Mesothelial cell of epicardium (in vitro differentiated cells): ENCODE measurements at regions not wholly inside any gene's neighbourhood (a gene's known extent, or its start where the extent isn't known, plus 50 kb on each side); places are given as distances from the start of the nearest gene placed in this dataset.

ENCODE experiments used
- DNase-seq, 2 experiments: peaks; one replicate each; pipeline ENCODE4 v3.0.0; 2021; ENCODE audit warnings: low spot score in 2 of 2; ENCODE audit not compliant: unreplicated experiment in 2 of 2
- H3K27ac Mint-ChIP-seq: 2 replicates; pipeline ENCODE4 v1.8.0; 2021; ENCODE audit warnings: mixed read lengths
- H3K27me3 Mint-ChIP-seq: 2 replicates; pipeline ENCODE4 v1.8.0; 2021; ENCODE audit warnings: low read depth, mixed read lengths
- H3K36me3 Mint-ChIP-seq: 2 replicates; pipeline ENCODE4 v1.8.0; 2021; ENCODE audit warnings: mixed read lengths
- H3K4me1 Mint-ChIP-seq: 2 replicates; pipeline ENCODE4 v1.8.0; 2021; ENCODE audit warnings: mixed read lengths
- H3K4me3 Mint-ChIP-seq: 2 replicates; pipeline ENCODE4 v1.8.0; 2021; ENCODE audit warnings: mild to moderate bottlenecking, moderate library complexity, mixed read lengths
- H3K9me3 Mint-ChIP-seq: 2 replicates; pipeline ENCODE4 v1.8.0; 2021; ENCODE audit warnings: mixed read lengths
- CTCF ChIP-seq: fragments of 200-600 bp; sonication (generic); IDR thresholded peaks from one replicate; pipeline ENCODE4 v1.5.0; 2021; ENCODE audit warnings: antibody characterized with exemption; ENCODE audit not compliant: unreplicated experiment

- H3K9me3 Mint-ChIP-seq, result no peaks in the 10 kb centered on the region
- DNase-seq, result no peak
- no peak overlapping the region for H3K27ac Mint-ChIP-seq
- peaks cover 24% of the 10 kb centered on the region for H3K4me1 Mint-ChIP-seq
- no peaks in the 10 kb centered on the region for H3K36me3 Mint-ChIP-seq
- H3K4me3 Mint-ChIP-seq, result no peak overlapping the region
- TF ChIP-seq CTCF, result no peak
- H3K27me3 Mint-ChIP-seq, result no peaks in the 10 kb centered on the region
Measured at GRCh38 chr20:52446421-52447224, 255.0 kb upstream of the ZFP64 start.

GRCh38 chr20:52444455-52444854 is 252.9 kb upstream of the ZFP64 start:
- DNase-seq, result no peak
- H3K27ac Mint-ChIP-seq, result no peak overlapping the region
- H3K27me3 Mint-ChIP-seq, result peaks cover 2% of the 10 kb centered on the region
- TF ChIP-seq CTCF, result no peak
- peaks cover 29% of the 10 kb centered on the region for H3K4me1 Mint-ChIP-seq
- H3K36me3 Mint-ChIP-seq, result no peaks in the 10 kb centered on the region
- no peaks in the 10 kb centered on the region for H3K9me3 Mint-ChIP-seq
- no peak overlapping the region for H3K4me3 Mint-ChIP-seq

GRCh38 chr20:52443874-52444273 is 252.3 kb upstream of the ZFP64 start:
- Mint-ChIP-seq H3K27me3 (peaks cover 2% of the 10 kb centered on the region), H3K4me3 (no peak overlapping the region), H3K36me3 (no peaks in the 10 kb centered on the region), H3K4me1 (peaks cover 29% of the 10 kb centered on the region), H3K27ac (no peak overlapping the region), H3K9me3 (no peaks in the 10 kb centered on the region)
- DNase-seq, result no peak
- TF ChIP-seq CTCF, result no peak

GRCh38 chr20:52441710-52442109 is 250.1 kb upstream of the ZFP64 start:
- no peak for TF ChIP-seq CTCF
- H3K4me3 Mint-ChIP-seq, result no peak overlapping the region
- H3K4me1 Mint-ChIP-seq, result peaks cover 26% of the 10 kb centered on the region
- H3K36me3 Mint-ChIP-seq, result no peaks in the 10 kb centered on the region
- H3K27ac Mint-ChIP-seq, result no peak overlapping the region
- H3K27me3 Mint-ChIP-seq, result peaks cover 9% of the 10 kb centered on the region
- no peak for DNase-seq
- no peaks in the 10 kb centered on the region for H3K9me3 Mint-ChIP-seq

DNA sequence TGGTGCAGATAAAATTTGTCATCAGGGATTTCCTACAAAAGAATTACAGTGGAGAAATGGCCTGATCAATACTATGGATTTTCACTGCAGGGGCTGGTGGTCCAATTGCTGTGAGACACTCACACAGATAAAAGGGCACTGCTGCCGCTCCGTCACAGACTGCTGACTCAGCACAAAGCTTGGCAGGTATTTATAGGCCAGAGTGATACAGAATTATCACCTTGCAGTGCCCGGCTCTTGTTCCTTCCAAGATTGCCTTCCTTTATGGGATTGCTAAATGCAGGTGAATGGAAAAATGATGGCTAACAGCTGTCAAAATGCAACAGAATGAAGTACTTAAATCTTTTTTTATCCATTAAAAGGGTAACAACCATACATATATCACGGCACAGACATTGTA is 247.8 kb upstream of the ZFP64 start:
- no peak for TF ChIP-seq CTCF
- no peaks in the 10 kb centered on the region for H3K36me3 Mint-ChIP-seq
- H3K9me3 Mint-ChIP-seq, result no peaks in the 10 kb centered on the region
- H3K4me3 Mint-ChIP-seq, result no peak overlapping the region
- no peak for DNase-seq
- H3K4me1 Mint-ChIP-seq, result peaks cover 23% of the 10 kb centered on the region
- H3K27me3 Mint-ChIP-seq, result peaks cover 9% of the 10 kb centered on the region
- H3K27ac Mint-ChIP-seq, result no peak overlapping the region
